H9 (cell line): ENCODE measurements at regions not wholly inside any gene's neighbourhood (a gene's known extent, or its start where the extent isn't known, plus 50 kb on each side); places are given as distances from the start of the nearest gene placed in this dataset.

Source experiments
- DNase-seq: peaks from one replicate; pipeline ENCODE4 v3.0.0-alpha.2; 2017
- H2AFZ ChIP-seq: one replicate; pipeline ENCODE4 v1.6.1; 2013; ENCODE audit warnings: mild to moderate bottlenecking, low read length, control low read depth, moderate library complexity
- H2AK5ac ChIP-seq: 2 replicates; pipeline ENCODE4 v1.6.1; 2013; ENCODE audit warnings: low read length, control low read depth, mixed read lengths; ENCODE audit not compliant: insufficient read length
- H2BK120ac ChIP-seq: one replicate; pipeline ENCODE4 v1.6.1; 2013; ENCODE audit warnings: low read depth, mild to moderate bottlenecking, low read length, control low read depth, inconsistent platforms; ENCODE audit not compliant: poor library complexity, severe bottlenecking
- H2BK12ac ChIP-seq: 2 replicates; pipeline ENCODE4 v1.6.1; 2013; ENCODE audit warnings: low read length, control low read depth, mixed read lengths, low read depth; ENCODE audit not compliant: insufficient read length
- H2BK15ac ChIP-seq: 2 replicates; pipeline ENCODE4 v1.6.1; 2013; ENCODE audit warnings: low read depth, low read length, control low read depth
- H2BK20ac ChIP-seq: one replicate; pipeline ENCODE4 v1.6.1; 2013; ENCODE audit warnings: low read depth, mild to moderate bottlenecking, low read length, control low read depth, inconsistent platforms; ENCODE audit not compliant: poor library complexity, severe bottlenecking
- H2BK5ac ChIP-seq: 2 replicates; pipeline ENCODE4 v1.6.1; 2013; ENCODE audit warnings: low read length, control low read depth, mixed read lengths; ENCODE audit not compliant: insufficient read length
- H3K14ac ChIP-seq: 2 replicates; pipeline ENCODE4 v1.6.1; 2013; ENCODE audit warnings: low read length, control low read depth; ENCODE audit not compliant: insufficient read depth
- H3K18ac ChIP-seq: 2 replicates; pipeline ENCODE4 v1.6.1; 2013; ENCODE audit warnings: low read depth, mild to moderate bottlenecking, mixed read lengths, low read length, control low read depth; ENCODE audit not compliant: insufficient read length
- H3K23ac ChIP-seq: 2 replicates; pipeline ENCODE4 v1.6.1; 2013; ENCODE audit warnings: low read length, control low read depth, mixed read lengths, low read depth; ENCODE audit not compliant: insufficient read length
- H3K23me2 ChIP-seq: 2 replicates; pipeline ENCODE4 v1.6.1; 2013; ENCODE audit warnings: low read depth, mild to moderate bottlenecking, mixed read lengths, low read length, control low read depth; ENCODE audit not compliant: insufficient read length, poor library complexity, severe bottlenecking
- H3K27ac ChIP-seq: 2 replicates; pipeline ENCODE4 v1.5.1; 2013; ENCODE audit warnings: low read length, control low read depth, mixed read lengths, low read depth; ENCODE audit not compliant: insufficient read length
- H3K27me3 ChIP-seq: 2 replicates; pipeline ENCODE4 v1.6.1; 2013; ENCODE audit warnings: low read length, control low read depth, inconsistent platforms; ENCODE audit not compliant: insufficient read depth
- H3K4ac ChIP-seq: 2 replicates; pipeline ENCODE4 v1.6.1; 2013; ENCODE audit warnings: low read depth, mild to moderate bottlenecking, control low read depth, inconsistent platforms, low read length, moderate library complexity
- H3K4me1 ChIP-seq: 2 replicates; pipeline ENCODE4 v1.6.1; 2013; ENCODE audit warnings: low read length, control low read depth, inconsistent platforms; ENCODE audit not compliant: insufficient read depth
- H3K4me2 ChIP-seq: 2 replicates; pipeline ENCODE4 v1.6.1; 2013; ENCODE audit warnings: low read length, control low read depth, mixed read lengths; ENCODE audit not compliant: insufficient read length, insufficient read depth
- H3K56ac ChIP-seq: 2 replicates; pipeline ENCODE4 v1.6.1; 2013; ENCODE audit warnings: low read depth, mild to moderate bottlenecking, mixed read lengths, low read length, control low read depth; ENCODE audit not compliant: insufficient read length
- H3K79me1 ChIP-seq: 2 replicates; pipeline ENCODE4 v1.6.1; 2013; ENCODE audit warnings: low read depth, mild to moderate bottlenecking, moderate library complexity, low read length, control low read depth, inconsistent platforms; ENCODE audit not compliant: insufficient read depth, poor library complexity, severe bottlenecking
- H3K79me2 ChIP-seq: 2 replicates; pipeline ENCODE4 v1.6.1; 2013; ENCODE audit warnings: low read length, control low read depth, inconsistent platforms; ENCODE audit not compliant: insufficient read depth
- H3K9ac ChIP-seq: 2 replicates; pipeline ENCODE4 v1.6.1; 2013; ENCODE audit warnings: low read length, control low read depth, mixed read lengths; ENCODE audit not compliant: insufficient read length; ENCODE audit errors: extremely low read depth
- H3K9me3 ChIP-seq: one replicate; pipeline ENCODE4 v1.6.1; 2013; ENCODE audit warnings: low read depth, low read length, inconsistent platforms; ENCODE audit not compliant: control insufficient read depth
- H3T11ph ChIP-seq: one replicate; pipeline ENCODE4 v1.6.1; 2013; ENCODE audit warnings: mild to moderate bottlenecking, low read length, control low read depth, inconsistent platforms
- H4K20me1 ChIP-seq: one replicate; pipeline ENCODE4 v1.6.1; 2013; ENCODE audit not compliant: control insufficient read depth, insufficient read length, insufficient read depth
- H4K5ac ChIP-seq: 2 replicates; pipeline ENCODE4 v1.6.1; 2013; ENCODE audit warnings: low read depth, mild to moderate bottlenecking, mixed read lengths, low read length, control low read depth; ENCODE audit not compliant: insufficient read length
- H4K8ac ChIP-seq: replicated peaks from 2 replicates; pipeline ENCODE4 v1.6.1; 2013; ENCODE audit warnings: low read length, control low read depth, mixed read lengths, low read depth; ENCODE audit not compliant: insufficient read length
- H4K91ac ChIP-seq: 2 replicates; pipeline ENCODE4 v1.6.1; 2013; ENCODE audit warnings: low read depth, mild to moderate bottlenecking, moderate library complexity, mixed read lengths, low read length, control low read depth; ENCODE audit not compliant: insufficient read length
- H3K27ac Mint-ChIP-seq, 3 experiments: 2 replicates in 2 of 3; 3 replicates in 1 of 3; pipeline ENCODE4 v1.8.0; 2020 to 2021; ENCODE audit warnings: mixed read lengths in 3 of 3, mild to moderate bottlenecking in 1 of 3, moderate library complexity in 1 of 3
- H3K27me3 Mint-ChIP-seq: 2 replicates; pipeline ENCODE4 v1.8.0; 2021; ENCODE audit warnings: low read depth, mild to moderate bottlenecking, moderate library complexity, mixed read lengths
- H3K36me3 Mint-ChIP-seq, 3 experiments: 2 replicates in 2 of 3; 3 replicates in 1 of 3; pipeline ENCODE4 v1.8.0; 2020 to 2021; ENCODE audit warnings: low read depth in 3 of 3, mixed read lengths in 3 of 3; ENCODE audit not compliant: insufficient read depth in 1 of 3
- H3K4me1 Mint-ChIP-seq, 2 experiments: 2 replicates each; pipeline ENCODE4 v1.8.0; 2020; ENCODE audit warnings: mixed read lengths in 2 of 2
- H3K4me3 Mint-ChIP-seq, 2 experiments: 2 replicates in 1 of 2; 3 replicates in 1 of 2; pipeline ENCODE4 v1.8.0; 2020 to 2021; ENCODE audit warnings: mild to moderate bottlenecking in 2 of 2, mixed read lengths in 2 of 2, moderate library complexity in 1 of 2
- H3K9me3 Mint-ChIP-seq, 2 experiments: 2 replicates in 1 of 2; 3 replicates in 1 of 2; pipeline ENCODE4 v1.8.0; 2020; ENCODE audit warnings: mild to moderate bottlenecking in 2 of 2, mixed read lengths in 2 of 2, moderate library complexity in 1 of 2
- WGBS: extraction: QIAGEN DNeasy Blood & Tissue Kit; methylation state at CpG from one replicate; pipeline ENCODE4 v1.1.7; 2013; ENCODE audit warnings: missing lambda C conversion rate, low lambda C conversion rate, mixed read lengths; ENCODE audit not compliant: insufficient read length; ENCODE audit errors: extremely low coverage; 5-methylcytosine and 5-hydroxymethylcytosine counted together
- TF ChIP-seq, protein P1 (sequence below): fragments of 200-600 bp; sonication (generic); conservative IDR thresholded peaks from 3 replicates; pipeline ENCODE4 v1.8.0; 2021; ENCODE audit warnings: antibody characterized with exemption, mild to moderate bottlenecking

DNA sequence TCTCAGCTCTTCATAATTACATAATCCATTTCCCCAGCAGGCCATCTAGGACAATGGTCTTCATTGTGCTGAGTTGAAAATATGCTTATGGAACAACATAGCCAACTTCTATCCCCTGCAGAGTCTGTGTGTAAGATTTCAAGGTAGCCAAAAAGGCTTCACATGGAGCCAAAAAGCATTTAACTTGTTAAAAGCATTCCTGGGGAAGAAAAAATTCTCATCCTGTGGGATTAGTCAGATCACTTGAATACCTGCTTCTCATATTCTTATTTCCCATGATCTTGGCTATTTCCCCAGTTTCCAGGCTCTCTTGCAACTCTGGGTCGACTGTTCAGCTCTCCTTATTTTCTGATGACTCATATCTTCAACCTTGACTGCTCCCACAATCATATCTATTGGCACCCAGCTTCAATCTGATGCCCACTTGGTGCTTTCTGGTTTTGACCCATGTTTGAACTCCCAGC is 178.9 kb downstream of the KLHL28 start:
- no peak overlapping the region for H3K18ac ChIP-seq
- no peak overlapping the region for H4K91ac ChIP-seq
- no peak overlapping the region for H3K14ac ChIP-seq
- no peak overlapping the region for H3K4me3 Mint-ChIP-seq
- TF ChIP-seq, protein P1, sequence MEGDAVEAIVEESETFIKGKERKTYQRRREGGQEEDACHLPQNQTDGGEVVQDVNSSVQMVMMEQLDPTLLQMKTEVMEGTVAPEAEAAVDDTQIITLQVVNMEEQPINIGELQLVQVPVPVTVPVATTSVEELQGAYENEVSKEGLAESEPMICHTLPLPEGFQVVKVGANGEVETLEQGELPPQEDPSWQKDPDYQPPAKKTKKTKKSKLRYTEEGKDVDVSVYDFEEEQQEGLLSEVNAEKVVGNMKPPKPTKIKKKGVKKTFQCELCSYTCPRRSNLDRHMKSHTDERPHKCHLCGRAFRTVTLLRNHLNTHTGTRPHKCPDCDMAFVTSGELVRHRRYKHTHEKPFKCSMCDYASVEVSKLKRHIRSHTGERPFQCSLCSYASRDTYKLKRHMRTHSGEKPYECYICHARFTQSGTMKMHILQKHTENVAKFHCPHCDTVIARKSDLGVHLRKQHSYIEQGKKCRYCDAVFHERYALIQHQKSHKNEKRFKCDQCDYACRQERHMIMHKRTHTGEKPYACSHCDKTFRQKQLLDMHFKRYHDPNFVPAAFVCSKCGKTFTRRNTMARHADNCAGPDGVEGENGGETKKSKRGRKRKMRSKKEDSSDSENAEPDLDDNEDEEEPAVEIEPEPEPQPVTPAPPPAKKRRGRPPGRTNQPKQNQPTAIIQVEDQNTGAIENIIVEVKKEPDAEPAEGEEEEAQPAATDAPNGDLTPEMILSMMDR = no peak
- no peak overlapping the region for H2AK5ac ChIP-seq
- H3K36me3 Mint-ChIP-seq = no peaks in the 10 kb centered on the region
- H3K9ac ChIP-seq = no peak overlapping the region
- H3K27me3 Mint-ChIP-seq = no peaks in the 10 kb centered on the region
- no peak overlapping the region for H2BK15ac ChIP-seq
- H3K4me1 ChIP-seq = no peaks in the 10 kb centered on the region
- no peak overlapping the region for H2BK20ac ChIP-seq
- no peak overlapping the region for H2AFZ ChIP-seq
- H3K23me2 ChIP-seq = no peaks in the 10 kb centered on the region
- no peaks in the 10 kb centered on the region for H4K20me1 ChIP-seq
- no CpG with 5 or more reads among the region's 1 CpG for WGBS
- H4K5ac ChIP-seq = no peak overlapping the region
- H2BK12ac ChIP-seq = no peak overlapping the region
- no peak overlapping the region for H2BK5ac ChIP-seq
- H3K79me2 ChIP-seq = no peaks in the 10 kb centered on the region
- peak overlapping the region in 2 of 3 experiments; percentile 32 to 66; a peak in 3 of 7 replicates for H3K27ac Mint-ChIP-seq
- no peaks in the 10 kb centered on the region for H3K9me3 Mint-ChIP-seq
- H3T11ph ChIP-seq = no peak overlapping the region
- no peak for DNase-seq
- no peak overlapping the region for H3K4ac ChIP-seq
- peaks cover 5% of the 10 kb centered on the region in 2 experiments for H3K4me1 Mint-ChIP-seq
- H3K4me2 ChIP-seq = no peak overlapping the region
- no peaks in the 10 kb centered on the region for H3K9me3 ChIP-seq
- H2BK120ac ChIP-seq = no peak overlapping the region
- H4K8ac ChIP-seq = no peak overlapping the region
- H3K27me3 ChIP-seq = no peaks in the 10 kb centered on the region
- H3K56ac ChIP-seq = no peak overlapping the region
- no peaks in the 10 kb centered on the region for H3K79me1 ChIP-seq
- no peak overlapping the region for H3K27ac ChIP-seq
- H3K23ac ChIP-seq = no peak overlapping the region
